OCI-LY7 (cell line): ENCODE measurements at regions not wholly inside any gene's neighbourhood (a gene's known extent, or its start where the extent isn't known, plus 50 kb on each side); places are given as distances from the start of the nearest gene placed in this dataset.

Experiments used
- CTCF ChIP-seq: fragments of 200-600 bp; sonication (generic); conservative IDR thresholded peaks from 2 replicates; pipeline ENCODE4 v1.5.1; 2014; ENCODE audit warnings: mild to moderate bottlenecking, antibody characterized with exemption, low read length, moderate library complexity, mixed read lengths
- EZH2phosphoT487 ChIP-seq: fragments of 200-600 bp; sonication (generic); IDR thresholded peaks from 2 replicates; pipeline ENCODE4 v1.6.1; 2018; ENCODE audit warnings: low read depth, borderline replicate concordance, mild to moderate bottlenecking, mixed run types, antibody characterized with exemption, low read length, moderate library complexity, mixed read lengths

GRCh38 chr2:84129018-84129417 is 330.1 kb downstream of the SUCLG1 start:
- TF ChIP-seq CTCF (no peak), EZH2phosphoT487 (no peak)
